HUES64 (cell line): ENCODE measurements at regions not wholly inside any gene's neighbourhood (a gene's known extent, or its start where the extent isn't known, plus 50 kb on each side); places are given as distances from the start of the nearest gene placed in this dataset.

Experiments
- H3K27ac ChIP-seq: 2 replicates; pipeline ENCODE4 v1.7.0; 2013; ENCODE audit warnings: low read depth, low read length, inconsistent platforms
- H3K27me3 ChIP-seq: 2 replicates; pipeline ENCODE4 v1.6.1; 2013; ENCODE audit warnings: mild to moderate bottlenecking, low read length; ENCODE audit not compliant: insufficient read depth
- H3K36me3 ChIP-seq: 2 replicates; pipeline ENCODE4 v1.6.1; 2013; ENCODE audit warnings: mild to moderate bottlenecking, low read length; ENCODE audit not compliant: insufficient read depth
- H3K4me1 ChIP-seq: 2 replicates; pipeline ENCODE4 v1.6.1; 2013; ENCODE audit warnings: mild to moderate bottlenecking, low read length, moderate library complexity; ENCODE audit not compliant: insufficient read depth
- H3K4me3 ChIP-seq: 2 replicates; pipeline ENCODE4 v1.5.1; 2013; ENCODE audit warnings: mild to moderate bottlenecking, low read length, moderate library complexity
- H3K9ac ChIP-seq: 2 replicates; pipeline ENCODE4 v1.6.1; 2013; ENCODE audit warnings: mild to moderate bottlenecking, low read depth, low read length
- H3K9me3 ChIP-seq: 2 replicates; pipeline ENCODE4 v1.6.1; 2013; ENCODE audit warnings: low read depth, low read length; ENCODE audit not compliant: insufficient read depth
- WGBS: fragments of 150-250, 120-280 bp; methylation state at CpG from one replicate; pipeline ENCODE4 v1.1.7; 2013; ENCODE audit warnings: missing lambda C conversion rate; 5-methylcytosine and 5-hydroxymethylcytosine counted together

- H3K36me3 ChIP-seq: no peaks in the 10 kb centered on the region
- H3K9ac ChIP-seq: no peak overlapping the region
- H3K27me3 ChIP-seq: no peaks in the 10 kb centered on the region
- H3K4me3 ChIP-seq: no peak overlapping the region
- H3K9me3 ChIP-seq: peaks cover 10% of the 10 kb centered on the region; the same call in 1 of the 2 replicates
- 89% methylated on average over 2 of the region's 3 CpGs for WGBS
- H3K27ac ChIP-seq: no peak overlapping the region
- no peaks in the 10 kb centered on the region for H3K4me1 ChIP-seq
Measured at GRCh38 chr5:74099538-74100267, 473.7 kb downstream of the ARHGEF28 start.

GRCh38 chr5:74098941-74099340 is 472.9 kb downstream of the ARHGEF28 start:
- Histone ChIP-seq H3K36me3 (no peaks in the 10 kb centered on the region), H3K4me1 (no peaks in the 10 kb centered on the region), H3K27me3 (no peaks in the 10 kb centered on the region), H3K27ac (no peak overlapping the region), H3K9ac (no peak overlapping the region), H3K4me3 (no peak overlapping the region), H3K9me3 (peaks cover 10% of the 10 kb centered on the region; the same call in 1 of the 2 replicates)

- H3K9me3 ChIP-seq: peaks cover 10% of the 10 kb centered on the region; the same call in 1 of the 2 replicates
- H3K27me3 ChIP-seq: no peaks in the 10 kb centered on the region
- no peak overlapping the region for H3K4me3 ChIP-seq
- H3K9ac ChIP-seq: no peak overlapping the region
- H3K27ac ChIP-seq: no peak overlapping the region
- H3K36me3 ChIP-seq: no peaks in the 10 kb centered on the region
- no peaks in the 10 kb centered on the region for H3K4me1 ChIP-seq
Measured at GRCh38 chr5:74098456-74098855, 472.5 kb downstream of the ARHGEF28 start.

- H3K4me3 ChIP-seq: no peak overlapping the region
- H3K4me1 ChIP-seq: no peaks in the 10 kb centered on the region
Measured at GRCh38 chr5:74096325-74096724, 470.3 kb downstream of the ARHGEF28 start.

GRCh38 chr5:74095871-74096270 is 469.9 kb downstream of the ARHGEF28 start:
- no peaks in the 10 kb centered on the region for H3K36me3 ChIP-seq
- peaks cover 10% of the 10 kb centered on the region; the same call in 1 of the 2 replicates for H3K9me3 ChIP-seq
- H3K9ac ChIP-seq: no peak overlapping the region
- no peak overlapping the region for H3K4me3 ChIP-seq
- no peak overlapping the region for H3K27ac ChIP-seq
- H3K4me1 ChIP-seq: no peaks in the 10 kb centered on the region
- WGBS: 92% methylated on average over 3 of the region's 5 CpGs
- no peaks in the 10 kb centered on the region for H3K27me3 ChIP-seq

More at GRCh38 chr5:74096325-74096724, 470.3 kb downstream of the ARHGEF28 start:
- Histone ChIP-seq H3K9ac (no peak overlapping the region), H3K36me3 (no peaks in the 10 kb centered on the region), H3K27ac (no peak overlapping the region), H3K27me3 (no peaks in the 10 kb centered on the region), H3K9me3 (peaks cover 10% of the 10 kb centered on the region; the same call in 1 of the 2 replicates)

- H3K9me3 ChIP-seq: peaks cover 6% of the 10 kb centered on the region; the same call in 1 of the 2 replicates
- no peak overlapping the region for H3K9ac ChIP-seq
- H3K27me3 ChIP-seq: no peaks in the 10 kb centered on the region
- 95% methylated on average over 4 of the region's 4 CpGs for WGBS
- no peaks in the 10 kb centered on the region for H3K36me3 ChIP-seq
- no peaks in the 10 kb centered on the region for H3K4me1 ChIP-seq
- no peak overlapping the region for H3K4me3 ChIP-seq
- H3K27ac ChIP-seq: no peak overlapping the region
Measured at GRCh38 chr5:74094782-74095108, 468.7 kb downstream of the ARHGEF28 start.

- H3K9me3 ChIP-seq: 0 out of 2 replicates have a peak, but pooled peaks cover 3% of the 10 kb centered on the region
- WGBS: 100% methylated on average over 4 of the region's 5 CpGs
- no peak overlapping the region for H3K27ac ChIP-seq
- H3K4me3 ChIP-seq: no peak overlapping the region
- no peaks in the 10 kb centered on the region for H3K4me1 ChIP-seq
- H3K27me3 ChIP-seq: no peaks in the 10 kb centered on the region
- no peaks in the 10 kb centered on the region for H3K36me3 ChIP-seq
- H3K9ac ChIP-seq: no peak overlapping the region
Measured at GRCh38 chr5:74094096-74094781, 468.2 kb downstream of the ARHGEF28 start.

- 92% methylated on average over 2 of the region's 2 CpGs for WGBS
- H3K4me3 ChIP-seq: no peak overlapping the region
- no peaks in the 10 kb centered on the region for H3K36me3 ChIP-seq
- H3K9me3 ChIP-seq: no peaks in the 10 kb centered on the region
- H3K9ac ChIP-seq: no peak overlapping the region
- no peaks in the 10 kb centered on the region for H3K4me1 ChIP-seq
- no peak overlapping the region for H3K27ac ChIP-seq
- no peaks in the 10 kb centered on the region for H3K27me3 ChIP-seq
Measured at GRCh38 chr5:74093561-74093960, 467.6 kb downstream of the ARHGEF28 start.

- Histone ChIP-seq H3K4me1 (no peaks in the 10 kb centered on the region), H3K27ac (no peak overlapping the region), H3K9me3 (no peaks in the 10 kb centered on the region), H3K27me3 (no peaks in the 10 kb centered on the region), H3K4me3 (no peak overlapping the region), H3K36me3 (no peaks in the 10 kb centered on the region), H3K9ac (no peak overlapping the region)
- 93% methylated on average over 1 of the region's 2 CpGs for WGBS
Measured at GRCh38 chr5:74092766-74093165, 466.8 kb downstream of the ARHGEF28 start.

- 85% methylated on average over 2 of the region's 2 CpGs for WGBS
- Histone ChIP-seq H3K4me1 (peaks cover 18% of the 10 kb centered on the region), H3K4me3 (no peak overlapping the region), H3K27me3 (no peaks in the 10 kb centered on the region), H3K9ac (no peak overlapping the region), H3K9me3 (no peaks in the 10 kb centered on the region), H3K27ac (no peak overlapping the region), H3K36me3 (no peaks in the 10 kb centered on the region)
Measured at GRCh38 chr5:74085782-74086181, 459.8 kb downstream of the ARHGEF28 start.

- Histone ChIP-seq H3K27ac (no peak overlapping the region), H3K27me3 (no peaks in the 10 kb centered on the region), H3K36me3 (no peaks in the 10 kb centered on the region), H3K4me1 (peaks cover 20% of the 10 kb centered on the region), H3K4me3 (no peak overlapping the region), H3K9me3 (no peaks in the 10 kb centered on the region), H3K9ac (no peak overlapping the region)
- 90% methylated on average over 4 of the region's 4 CpGs for WGBS
Measured at GRCh38 chr5:74085186-74085585, 459.2 kb downstream of the ARHGEF28 start.
